Hematopoietic multipotent progenitor cell treated with erythropoietin and hydrocortisone succinate and interleukin-3 and kit ligand, for 15 days (in vitro differentiated cells): ENCODE measurements at regions not wholly inside any gene's neighbourhood (a gene's known extent, or its start where the extent isn't known, plus 50 kb on each side); places are given as distances from the start of the nearest gene placed in this dataset.

Source experiments
- DNase-seq: peaks from one replicate; pipeline ENCODE4 v3.0.0-alpha.2; 2015; ENCODE audit warnings: low spot score

DNA sequence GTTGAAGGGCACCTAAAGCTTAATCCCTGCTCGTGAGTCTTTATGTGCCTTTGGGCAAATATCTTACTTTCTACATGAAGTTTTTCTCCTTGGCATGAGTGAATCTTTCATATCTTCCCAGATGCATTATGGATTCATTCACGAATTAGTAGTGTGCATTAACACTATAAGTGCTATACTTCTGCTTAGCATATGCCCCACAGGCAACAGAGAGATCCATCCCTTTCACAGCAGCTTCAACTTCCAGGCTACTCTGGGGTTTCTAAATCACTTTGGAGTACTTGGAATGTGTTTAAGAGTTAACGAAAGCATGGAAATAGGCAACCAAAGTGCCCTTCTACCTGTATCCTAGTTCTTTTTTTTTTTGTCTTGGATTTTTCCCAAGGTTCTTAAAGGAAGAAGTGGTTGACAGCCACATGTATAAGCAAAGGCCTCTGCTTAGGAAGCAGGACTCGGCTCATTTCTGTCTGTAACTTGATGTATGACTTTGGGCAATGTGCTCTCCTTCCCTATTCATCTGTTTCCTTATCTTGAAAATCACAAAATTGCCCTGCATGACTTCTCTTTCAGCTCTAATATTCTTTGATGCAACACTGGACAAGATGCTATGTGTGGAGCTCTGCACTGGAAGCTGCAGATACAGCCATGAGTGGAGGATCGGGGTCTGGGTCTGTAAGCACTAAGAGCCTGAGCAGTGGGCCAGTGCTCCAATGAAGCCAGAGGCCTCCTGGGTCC is 54.5 kb upstream of the ME3 start:
- no peak for DNase-seq

DNA sequence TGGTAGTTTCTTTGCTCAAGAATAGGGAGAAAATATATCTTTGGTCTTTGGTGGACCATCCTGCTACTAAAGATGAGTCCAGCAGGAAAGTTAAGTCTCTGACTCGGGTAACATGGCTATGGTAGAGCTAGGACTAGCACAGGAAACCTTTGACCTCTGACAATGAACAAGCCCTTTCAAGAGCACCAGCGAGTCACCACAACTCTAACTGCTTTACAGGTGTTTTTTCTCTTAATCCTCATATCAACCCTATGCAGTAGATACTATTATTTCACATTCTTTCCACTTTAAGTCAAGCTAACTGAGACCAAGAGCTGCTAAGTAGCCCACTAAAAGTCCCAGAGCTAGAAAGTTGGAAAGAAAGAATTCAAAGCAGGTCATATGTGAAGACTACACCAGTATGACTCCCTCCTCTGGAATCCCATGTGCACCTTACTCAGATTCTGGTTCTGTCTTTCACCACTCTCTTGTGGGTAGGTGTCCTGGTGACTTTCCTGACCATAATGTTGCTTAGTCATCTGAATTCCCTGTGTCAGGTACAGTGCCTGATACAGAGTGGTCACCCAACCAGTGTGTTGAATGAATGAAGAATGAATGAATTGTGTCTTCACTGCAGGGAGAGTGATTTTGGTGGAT is 53.8 kb upstream of the ME3 start:
- DNase-seq = no peak

DNA sequence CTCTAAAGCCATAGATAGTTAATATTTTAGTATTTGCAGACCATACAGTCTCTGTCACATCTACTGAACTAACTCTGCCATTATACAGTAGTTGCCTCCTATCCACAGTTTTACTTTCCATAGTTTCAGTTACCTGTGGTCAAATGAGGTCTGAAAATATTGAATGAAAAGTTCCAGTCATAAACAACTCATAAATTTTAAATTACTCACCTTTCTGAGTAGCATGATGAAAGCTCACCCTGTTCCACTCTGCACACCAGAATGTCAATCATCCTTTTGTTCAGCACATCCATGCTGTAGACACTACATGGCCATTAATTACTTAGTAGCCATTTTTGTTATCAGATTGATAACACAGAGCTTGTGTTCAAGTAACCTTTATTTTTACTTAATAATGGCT is 51.7 kb upstream of the ME3 start:
- DNase-seq = no peak

DNA sequence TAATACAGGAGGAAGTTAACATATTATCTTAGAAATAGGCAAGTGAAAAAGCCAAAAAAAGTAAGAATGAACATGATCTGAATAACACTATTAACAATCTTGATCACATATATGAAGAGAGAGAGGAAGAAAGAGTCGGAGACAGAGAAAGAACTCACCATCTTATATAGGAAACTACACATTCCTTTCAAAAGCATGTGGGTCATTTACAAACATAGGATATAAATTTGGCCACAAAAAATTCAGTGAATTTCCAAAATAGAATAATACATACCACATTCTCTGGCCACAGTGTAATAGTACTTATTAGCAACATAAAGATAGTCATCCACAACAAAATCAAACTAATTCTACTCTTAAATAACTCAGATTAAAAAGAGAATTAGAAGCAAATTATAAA is 50.9 kb upstream of the ME3 start:
- no peak for DNase-seq

DNA sequence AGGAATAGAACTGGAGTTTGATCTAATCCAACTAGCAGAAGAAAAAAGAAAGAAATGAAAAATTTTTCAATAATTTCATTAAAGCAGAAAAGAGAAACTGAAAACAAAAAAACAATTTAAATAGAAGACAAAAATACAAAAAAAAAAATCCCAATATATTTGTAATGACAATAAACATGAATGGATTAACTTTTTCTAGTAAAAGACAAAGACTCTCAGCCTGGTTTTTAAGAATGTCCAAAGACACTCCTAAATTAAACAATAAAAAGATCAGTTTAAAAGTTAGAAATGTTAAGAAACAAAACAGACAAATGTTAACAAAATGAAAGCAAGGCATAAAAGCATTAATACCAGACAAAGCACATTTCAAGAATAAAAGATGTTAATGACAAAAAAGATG is 50.3 kb upstream of the ME3 start:
- DNase-seq = no peak
